ENCODE measurements at regions not wholly inside any gene's neighbourhood (a gene's known extent, or its start where the extent isn't known, plus 50 kb on each side); places are given as distances from the start of the nearest gene placed in this dataset.

GRCh38 chr3:84904816-84905555 is 53.8 kb upstream of the CADM2 start:
- Histone ChIP-seq H3K4me2 (ENCODE audit: low read length) (no peak overlapping the region), H3K79me2 (ENCODE audit: low read length) (no peaks in the 10 kb centered on the region), H4K20me1 (ENCODE audit: low read length) (no peaks in the 10 kb centered on the region), H3F3A (ENCODE audit: low read length, unreplicated experiment) (no peaks in the 10 kb centered on the region), H3K9ac (ENCODE audit: low read length) (no peak overlapping the region), H3K36me3 (ENCODE audit: low read depth, low read length) (no peaks in the 10 kb centered on the region), H3K27me3 (ENCODE audit: low read length) (no peaks in the 10 kb centered on the region), H3K9me2 (replicated peaks; ENCODE audit: low read length) (no peaks in the 10 kb centered on the region), H3K4me3 (ENCODE audit: low read length) (no peak overlapping the region), H3K27ac (ENCODE audit: low read length) (no peak overlapping the region), H2AFZ (ENCODE audit: low read length) (no peak overlapping the region), H3K4me1 (ENCODE audit: insufficient read depth, low read length) (no peaks in the 10 kb centered on the region), H3K9me3 (ENCODE audit: low read length) (no peaks in the 10 kb centered on the region)
- BruUV-seq (replicated peaks) = no TSS peak
- ChIA-PET CTCF (no interaction called here), POLR2A (ENCODE audit: unreplicated experiment) (no interaction called here)
- intact Hi-C loops (cut with micrococcal nuclease) = no loop called here
- no peak for DNase-seq
- no peak for ATAC-seq
- TF ChIP-seq CTCF (conservative IDR thresholded peaks at IDR 0.05; ENCODE audit: low read depth, low read length) (no peak), EZH2 (IDR thresholded peaks at IDR 0.05; ENCODE audit: low read length, unreplicated experiment) (no peak), EZH2phosphoT487 (IDR thresholded peaks at IDR 0.05; ENCODE audit: borderline replicate concordance, low read length) (no peak)

GRCh38 chr3:84905556-84905920 is 53.3 kb upstream of the CADM2 start:
- Histone ChIP-seq H3K4me2 (ENCODE audit: low read length) (no peak overlapping the region), H3K27ac (ENCODE audit: low read length) (no peak overlapping the region), H3K36me3 (ENCODE audit: low read depth, low read length) (no peaks in the 10 kb centered on the region), H3K4me1 (ENCODE audit: insufficient read depth, low read length) (no peaks in the 10 kb centered on the region), H3K9me2 (replicated peaks; ENCODE audit: low read length) (no peaks in the 10 kb centered on the region), H3K4me3 (ENCODE audit: low read length) (no peak overlapping the region), H3K27me3 (ENCODE audit: low read length) (no peaks in the 10 kb centered on the region), H3K9me3 (ENCODE audit: low read length) (no peaks in the 10 kb centered on the region), H4K20me1 (ENCODE audit: low read length) (no peaks in the 10 kb centered on the region), H3K9ac (ENCODE audit: low read length) (no peak overlapping the region), H3F3A (ENCODE audit: low read length, unreplicated experiment) (no peaks in the 10 kb centered on the region), H2AFZ (ENCODE audit: low read length) (no peak overlapping the region), H3K79me2 (ENCODE audit: low read length) (no peaks in the 10 kb centered on the region)
- TF ChIP-seq EZH2phosphoT487 (IDR thresholded peaks at IDR 0.05; ENCODE audit: borderline replicate concordance, low read length) = no peak
- DNase-seq (no peak), ATAC-seq (no peak)
- intact Hi-C loops (cut with micrococcal nuclease) = no loop called here
- BruUV-seq (replicated peaks) = no TSS peak
- ChIA-PET POLR2A (ENCODE audit: unreplicated experiment) (no interaction called here), CTCF (no interaction called here)

- H3K9ac ChIP-seq (ENCODE audit: low read length) = no peak overlapping the region
- no peaks in the 10 kb centered on the region for H3K27me3 ChIP-seq (ENCODE audit: low read length)
- ATAC-seq = no peak
- no peak overlapping the region for H2AFZ ChIP-seq (ENCODE audit: low read length)
- no peak overlapping the region for H3K4me2 ChIP-seq (ENCODE audit: low read length)
- no peak for TF ChIP-seq EZH2 (IDR thresholded peaks at IDR 0.05; ENCODE audit: low read length, unreplicated experiment)
- no peak for TF ChIP-seq CTCF (conservative IDR thresholded peaks at IDR 0.05; ENCODE audit: low read depth, low read length)
- no peak for TF ChIP-seq EZH2phosphoT487 (IDR thresholded peaks at IDR 0.05; ENCODE audit: borderline replicate concordance, low read length)
- no peak overlapping the region for H3K27ac ChIP-seq (ENCODE audit: low read length)
- ChIA-PET POLR2A (ENCODE audit: unreplicated experiment) (no interaction called here), CTCF (no interaction called here)
- no TSS peak for BruUV-seq (replicated peaks)
- H3K79me2 ChIP-seq (ENCODE audit: low read length) = no peaks in the 10 kb centered on the region
- H3K9me2 ChIP-seq (replicated peaks; ENCODE audit: low read length) = no peaks in the 10 kb centered on the region
- no peaks in the 10 kb centered on the region for H4K20me1 ChIP-seq (ENCODE audit: low read length)
- intact Hi-C loops (cut with micrococcal nuclease) = no loop called here
- no peaks in the 10 kb centered on the region for H3F3A ChIP-seq (ENCODE audit: low read length, unreplicated experiment)
- H3K4me3 ChIP-seq (ENCODE audit: low read length) = no peak overlapping the region
- no peaks in the 10 kb centered on the region for H3K36me3 ChIP-seq (ENCODE audit: low read depth, low read length)
- DNase-seq = no peak
- no peaks in the 10 kb centered on the region for H3K9me3 ChIP-seq (ENCODE audit: low read length)
- H3K4me1 ChIP-seq (ENCODE audit: insufficient read depth, low read length) = no peaks in the 10 kb centered on the region
Observed at GRCh38 chr3:84906065-84906464, 52.7 kb upstream of the CADM2 start.

All from PC-3 (cell line).